ENCODE measurements at regions not wholly inside any gene's neighbourhood (a gene's known extent, or its start where the extent isn't known, plus 50 kb on each side); places are given as distances from the start of the nearest gene placed in this dataset.

- H3K4me1 ChIP-seq: no peaks in the 10 kb centered on the region
- no peak for DNase-seq
- TF ChIP-seq CTCF (IDR thresholded peaks at IDR 0.05; ENCODE audit: low read depth, low read length): no peak
- no peak overlapping the region for H3K4me3 ChIP-seq (ENCODE audit: low read depth, low read length)
- no peaks in the 10 kb centered on the region for H3K27me3 ChIP-seq
- no peaks in the 10 kb centered on the region for H3K36me3 ChIP-seq
- no peaks in the 10 kb centered on the region for H3K9me3 ChIP-seq
Observed at GRCh38 chr16:8519179-8519578, 71.1 kb downstream of the TMEM114 start.

- no peaks in the 10 kb centered on the region for H3K36me3 ChIP-seq
- no peak for DNase-seq
- no peaks in the 10 kb centered on the region for H3K27me3 ChIP-seq
- H3K4me3 ChIP-seq (ENCODE audit: low read depth, low read length): no peak overlapping the region
- no peaks in the 10 kb centered on the region for H3K4me1 ChIP-seq
- no peak for TF ChIP-seq CTCF (IDR thresholded peaks at IDR 0.05; ENCODE audit: low read depth, low read length)
- no peaks in the 10 kb centered on the region for H3K9me3 ChIP-seq
Observed at GRCh38 chr16:8517280-8517679, 73.0 kb downstream of the TMEM114 start.

- Histone ChIP-seq H3K9me3 (no peaks in the 10 kb centered on the region; the same call in 1 of the 2 replicates), H3K36me3 (no peaks in the 10 kb centered on the region), H3K4me3 (ENCODE audit: low read depth, low read length) (no peak overlapping the region), H3K4me1 (no peaks in the 10 kb centered on the region), H3K27me3 (no peaks in the 10 kb centered on the region)
- TF ChIP-seq CTCF (IDR thresholded peaks at IDR 0.05; ENCODE audit: low read depth, low read length): no peak
- no peak for DNase-seq
Observed at GRCh38 chr16:8516471-8516870, 73.8 kb downstream of the TMEM114 start.

GRCh38 chr16:8512941-8513624 is 77.2 kb downstream of the TMEM114 start:
- Histone ChIP-seq H3K27me3 (no peaks in the 10 kb centered on the region), H3K4me1 (no peaks in the 10 kb centered on the region), H3K9me3 (no peaks in the 10 kb centered on the region; the same call in 1 of the 2 replicates), H3K4me3 (ENCODE audit: low read depth, low read length) (no peak overlapping the region), H3K36me3 (no peaks in the 10 kb centered on the region)
- TF ChIP-seq CTCF (IDR thresholded peaks at IDR 0.05; ENCODE audit: low read depth, low read length): no peak
- DNase-seq: no peak

GRCh38 chr16:8511464-8511863 is 78.8 kb downstream of the TMEM114 start:
- DNase-seq: no peak
- H3K36me3 ChIP-seq: no peaks in the 10 kb centered on the region
- no peaks in the 10 kb centered on the region for H3K4me1 ChIP-seq
- H3K9me3 ChIP-seq: no peaks in the 10 kb centered on the region; the same call in 1 of the 2 replicates
- no peaks in the 10 kb centered on the region for H3K27me3 ChIP-seq
- TF ChIP-seq CTCF (IDR thresholded peaks at IDR 0.05; ENCODE audit: low read depth, low read length): no peak
- no peak overlapping the region for H3K4me3 ChIP-seq (ENCODE audit: low read depth, low read length)

- no peaks in the 10 kb centered on the region; the same call in 1 of the 2 replicates for H3K9me3 ChIP-seq
- no peak for DNase-seq
- H3K36me3 ChIP-seq: no peaks in the 10 kb centered on the region
- TF ChIP-seq CTCF (IDR thresholded peaks at IDR 0.05; ENCODE audit: low read depth, low read length): no peak
- no peaks in the 10 kb centered on the region for H3K4me1 ChIP-seq
- H3K4me3 ChIP-seq (ENCODE audit: low read depth, low read length): no peak overlapping the region
- H3K27me3 ChIP-seq: no peaks in the 10 kb centered on the region
Observed at GRCh38 chr16:8510160-8510559, 80.2 kb downstream of the TMEM114 start.

Measured in BE2C (cell line).